HEK293T (cell line): ENCODE measurements at regions not wholly inside any gene's neighbourhood (a gene's known extent, or its start where the extent isn't known, plus 50 kb on each side); places are given as distances from the start of the nearest gene placed in this dataset.

Experiments used
- L3MBTL2 ChIP-seq: fragments of 450-650 bp; conservative IDR thresholded peaks from 2 replicates; pipeline ENCODE4 v1.6.1; 2016; ENCODE audit warnings: mild to moderate bottlenecking
- SUZ12 ChIP-seq: fragments of 450-650 bp; IDR thresholded peaks from 2 replicates; pipeline ENCODE4 v1.6.1; 2016; ENCODE audit warnings: mild to moderate bottlenecking

- TF ChIP-seq SUZ12 (no peak), L3MBTL2 (no peak)
Measured at GRCh38 chr2:12448846-12449505, 267.8 kb upstream of the TRIB2 start.
